ENCODE measurements at regions not wholly inside any gene's neighbourhood (a gene's known extent, or its start where the extent isn't known, plus 50 kb on each side); places are given as distances from the start of the nearest gene placed in this dataset.
"Not testable (repeated sequence)": the region's sequence is repeated elsewhere in the genome, so short reads cannot be mapped to it uniquely, and the experiment has no call there.

- DNase-seq (ENCODE audit: low read depth) = no peak
Measured at GRCh38 chr3:106121491-106122289, 252.9 kb upstream of the CBLB start.

GRCh38 chr3:106124818-106125217 lies 256.0 kb upstream of the CBLB start:
- DNase-seq (ENCODE audit: low read depth) = no peak

GRCh38 chr3:106125321-106125720 lies 256.5 kb upstream of the CBLB start:
- DNase-seq (ENCODE audit: low read depth) = no peak

DNA sequence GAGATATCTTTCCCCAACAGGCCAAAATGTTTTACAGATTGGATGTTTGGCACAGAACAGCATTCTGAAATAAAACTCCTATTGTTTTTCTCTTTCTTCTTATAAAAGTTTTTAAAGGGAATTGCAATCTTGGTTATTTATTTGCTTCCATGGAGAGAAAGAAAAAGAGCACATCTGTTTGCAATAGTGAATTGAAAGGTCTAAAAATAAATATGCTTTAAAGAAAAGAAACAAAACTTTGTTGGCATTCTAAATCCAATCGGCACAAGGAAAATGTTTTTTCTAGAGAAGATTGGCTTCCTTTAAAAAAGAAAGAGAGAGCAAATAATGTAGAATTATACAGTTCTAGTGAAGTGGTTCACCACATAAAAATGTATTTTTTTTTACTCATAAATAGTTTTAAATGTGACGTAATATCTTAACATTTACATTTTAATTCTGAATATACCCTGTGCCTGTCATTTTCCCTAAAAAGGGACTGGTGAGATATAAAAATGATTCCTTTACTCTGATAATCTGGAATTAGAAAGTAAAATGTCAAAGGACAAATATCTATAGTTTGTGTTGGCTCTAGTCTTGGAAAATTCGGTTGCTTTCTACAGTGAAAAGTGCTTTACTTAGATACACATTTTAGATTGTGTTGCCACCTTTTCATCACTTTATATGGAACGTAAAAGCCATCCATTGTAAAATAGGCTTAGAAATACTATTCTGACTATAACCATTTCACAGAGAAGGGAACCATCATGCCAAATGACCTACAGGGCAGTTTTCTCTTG lies 257.4 kb upstream of the CBLB start:
- DNase-seq (ENCODE audit: low read depth) = no peak

DNA sequence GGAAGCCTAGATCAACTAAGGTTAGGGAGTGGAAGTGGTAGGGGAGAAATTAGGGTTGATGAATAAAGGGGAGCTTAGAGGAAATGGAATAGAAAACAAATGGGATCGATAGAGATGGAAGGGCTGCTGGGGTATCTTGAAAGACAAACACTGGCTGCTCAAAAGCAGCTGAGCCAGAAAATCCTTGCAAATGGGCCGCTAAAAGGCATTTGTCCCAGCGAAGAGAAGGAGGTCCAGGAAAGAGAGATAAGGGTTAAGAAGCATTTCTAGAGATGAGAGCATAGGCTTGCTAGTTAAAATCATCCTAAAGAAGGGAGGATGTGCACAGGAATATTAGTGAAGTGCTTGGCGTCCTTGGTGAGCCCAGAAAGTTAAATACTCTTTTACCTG lies 258.0 kb upstream of the CBLB start:
- DNase-seq (ENCODE audit: low read depth) = no peak

DNA sequence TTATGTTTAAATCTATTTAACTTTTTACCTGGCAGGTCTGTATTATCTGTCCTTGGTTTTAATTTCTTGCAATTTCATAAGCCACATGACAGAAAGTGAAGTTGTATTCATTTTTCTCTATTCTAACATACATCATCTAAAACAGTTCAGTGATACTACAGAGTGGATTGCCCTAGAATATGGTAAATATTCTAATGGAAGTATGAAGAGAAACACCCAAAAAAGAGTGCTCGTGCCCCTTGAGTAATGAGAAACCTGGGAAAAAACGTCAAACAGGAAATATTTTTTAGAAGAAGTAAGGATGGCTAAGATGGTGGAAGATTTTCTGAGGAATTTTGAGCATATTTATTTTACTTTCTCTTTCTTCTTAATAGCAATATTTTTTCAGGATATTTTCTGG lies 261.1 kb upstream of the CBLB start:
- DNase-seq (ENCODE audit: low read depth) = no peak

DNA sequence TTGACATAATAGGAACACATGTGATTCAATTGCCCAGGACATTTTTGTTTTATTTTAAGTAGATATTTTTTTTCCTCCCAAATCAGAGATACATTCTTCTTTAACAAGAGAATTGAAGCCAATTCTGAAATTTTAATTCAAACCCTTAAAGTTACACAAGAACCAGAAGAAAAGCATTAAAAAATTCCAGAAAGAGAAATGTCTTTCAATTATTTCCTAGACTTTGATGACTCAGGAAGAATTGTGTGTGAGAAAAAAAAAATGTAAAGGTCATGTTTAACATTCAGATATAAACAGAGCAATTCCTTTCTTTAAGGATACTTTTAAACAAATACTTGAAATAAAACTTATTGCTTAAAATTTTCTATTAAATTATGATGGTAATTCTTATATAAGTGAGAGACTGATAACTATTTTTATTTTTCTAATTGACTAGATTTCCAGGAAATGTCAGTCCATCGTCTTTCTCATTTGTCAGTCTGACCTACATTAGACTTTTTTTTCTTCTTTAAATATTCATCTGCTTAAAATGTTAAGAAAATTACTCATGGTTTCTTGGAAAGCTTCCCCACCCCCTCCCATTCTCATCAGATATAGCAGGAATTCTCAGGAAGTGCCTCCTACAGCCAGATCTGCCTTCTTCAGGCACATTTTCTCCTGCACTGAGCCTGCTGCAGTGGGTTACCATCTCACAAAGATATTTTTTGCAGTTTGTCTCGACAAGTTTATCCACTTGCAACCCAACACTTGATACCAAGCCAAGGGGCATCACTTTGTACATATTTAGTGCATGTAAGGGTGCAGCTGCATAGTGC lies 261.8 kb upstream of the CBLB start:
- DNase-seq (ENCODE audit: low read depth) = no peak

- DNase-seq (ENCODE audit: low read depth) = no peak
Measured at GRCh38 chr3:106135451-106136160, 266.8 kb upstream of the CBLB start.

GRCh38 chr3:106139826-106140225 lies 271.0 kb upstream of the CBLB start:
- DNase-seq (ENCODE audit: low read depth) = no peak

DNA sequence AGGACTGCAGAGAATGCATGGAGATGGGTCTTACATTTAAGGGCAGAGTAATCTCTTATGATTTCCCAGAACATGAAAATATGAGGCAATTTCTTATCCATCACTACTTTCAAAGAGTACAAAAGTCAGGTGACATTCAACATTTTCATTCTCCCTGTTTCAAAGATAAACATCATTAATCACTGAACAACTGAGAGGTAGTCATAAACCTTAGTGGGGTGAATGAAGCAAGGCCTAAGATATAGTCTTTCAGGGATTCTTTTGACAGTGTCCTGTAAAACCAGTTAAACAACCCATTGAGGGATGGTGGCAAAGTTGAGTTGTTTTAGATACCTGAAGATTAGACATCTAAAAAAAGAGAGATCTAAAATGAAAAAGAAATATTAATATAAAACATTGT lies 271.6 kb upstream of the CBLB start:
- DNase-seq (ENCODE audit: low read depth) = no peak

- DNase-seq (ENCODE audit: low read depth) = no peak
Measured at GRCh38 chr3:106144030-106144429, 275.2 kb upstream of the CBLB start.

GRCh38 chr3:106148440-106149082 lies 279.7 kb upstream of the CBLB start:
- DNase-seq (ENCODE audit: low read depth) = not testable (repeated sequence)

GRCh38 chr3:106157411-106157810 lies 288.6 kb upstream of the CBLB start:
- no peak for DNase-seq (ENCODE audit: low read depth)

DNA sequence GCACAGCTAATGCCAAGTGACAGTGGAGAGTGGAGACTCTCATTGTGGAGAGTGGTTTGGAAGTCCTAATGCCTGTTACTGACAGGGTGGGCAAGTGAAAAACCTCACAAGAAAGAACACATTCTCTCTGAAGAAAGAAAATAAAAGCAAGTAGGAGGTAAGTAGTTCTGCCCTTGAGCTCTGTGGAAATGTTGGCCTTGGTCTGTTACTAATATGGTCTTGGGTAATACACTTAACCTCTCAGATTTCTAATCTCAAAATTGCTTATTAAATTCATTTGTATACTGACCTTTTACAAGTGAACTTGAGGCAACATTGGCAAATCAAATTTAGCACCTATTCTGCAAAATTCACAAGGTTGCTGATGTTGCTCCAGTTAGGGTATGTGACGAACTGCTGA lies 291.6 kb upstream of the CBLB start:
- DNase-seq (ENCODE audit: low read depth) = no peak

DNA sequence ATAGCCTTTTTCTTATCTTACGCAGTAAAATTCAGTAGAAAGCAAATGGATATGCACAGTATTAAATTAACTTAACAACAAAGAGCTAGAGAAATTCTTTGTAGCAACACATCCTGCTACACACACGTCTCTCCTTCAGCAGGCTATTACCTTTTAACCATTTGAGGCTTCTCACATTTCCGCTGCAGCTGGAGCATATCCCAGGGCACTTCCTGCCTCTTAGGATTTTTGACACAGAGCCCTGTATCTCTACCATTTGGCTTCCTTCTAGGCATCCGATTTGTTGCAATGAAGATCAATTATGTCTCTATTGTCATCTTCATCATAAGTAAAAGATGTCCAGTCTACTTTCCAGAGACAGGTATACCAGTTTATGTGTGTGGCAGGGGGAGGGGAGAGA lies 292.4 kb upstream of the CBLB start:
- DNase-seq (ENCODE audit: low read depth) = no peak

DNA sequence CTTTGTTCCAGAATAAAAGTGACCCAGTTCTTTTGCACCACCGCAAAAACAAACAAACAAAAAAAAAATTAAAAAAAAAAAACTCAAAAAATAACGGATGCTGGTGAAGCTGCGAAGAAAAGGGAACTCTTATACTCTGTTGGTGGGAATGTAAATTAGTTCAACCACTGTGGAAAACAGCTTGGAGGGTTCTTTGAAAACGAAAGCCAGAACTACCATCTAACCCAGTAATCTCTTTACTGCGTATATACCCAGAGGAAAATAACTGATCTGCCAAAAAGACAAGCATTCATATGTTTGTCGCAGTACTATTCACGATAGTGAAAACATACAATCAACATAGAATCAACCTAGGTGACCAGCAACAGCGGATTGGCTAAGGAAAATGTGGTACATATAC lies 298.9 kb upstream of the CBLB start:
- no peak for DNase-seq (ENCODE audit: low read depth)

DNA sequence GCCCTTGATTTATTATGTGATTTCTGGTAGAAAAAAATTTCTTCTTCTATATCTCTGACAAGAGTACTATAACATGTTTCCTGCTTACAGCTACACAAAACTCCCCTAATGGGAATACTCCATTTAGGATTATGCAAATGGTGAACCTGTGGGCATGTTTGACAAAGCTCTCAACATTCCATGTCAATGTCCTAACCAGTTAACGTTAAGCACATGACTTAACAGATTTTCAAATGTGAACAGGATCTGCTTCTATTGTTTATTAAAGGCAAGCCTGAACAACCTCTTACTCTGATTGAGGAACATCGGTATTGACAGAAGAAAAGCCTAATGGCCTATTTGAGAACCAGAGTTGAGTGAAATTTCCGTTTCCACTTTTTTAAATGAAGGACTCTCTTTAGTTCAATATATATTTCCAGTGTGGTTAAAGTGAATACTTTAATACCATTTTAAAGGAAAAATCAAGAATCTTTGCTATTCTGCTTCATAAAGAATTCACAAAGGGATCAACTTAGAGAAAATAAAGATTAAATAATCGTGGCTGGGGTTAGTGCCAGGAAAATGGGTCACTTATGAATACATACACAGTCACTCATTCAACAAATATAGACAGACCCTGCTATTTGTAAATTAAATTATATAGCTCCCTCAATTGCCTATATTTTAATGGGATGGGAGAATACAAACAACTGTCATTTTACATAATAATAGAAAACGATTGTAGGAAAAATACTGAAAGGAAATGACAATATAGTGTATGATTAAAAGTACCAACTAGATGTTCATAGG lies 300.3 kb upstream of the CBLB start:
- no peak for DNase-seq (ENCODE audit: low read depth)

- DNase-seq (ENCODE audit: low read depth) = no peak
Measured at GRCh38 chr3:106170636-106171035, 301.8 kb upstream of the CBLB start.

- no peak for DNase-seq (ENCODE audit: low read depth)
Measured at GRCh38 chr3:106172101-106172500, 303.3 kb upstream of the CBLB start.

DNA sequence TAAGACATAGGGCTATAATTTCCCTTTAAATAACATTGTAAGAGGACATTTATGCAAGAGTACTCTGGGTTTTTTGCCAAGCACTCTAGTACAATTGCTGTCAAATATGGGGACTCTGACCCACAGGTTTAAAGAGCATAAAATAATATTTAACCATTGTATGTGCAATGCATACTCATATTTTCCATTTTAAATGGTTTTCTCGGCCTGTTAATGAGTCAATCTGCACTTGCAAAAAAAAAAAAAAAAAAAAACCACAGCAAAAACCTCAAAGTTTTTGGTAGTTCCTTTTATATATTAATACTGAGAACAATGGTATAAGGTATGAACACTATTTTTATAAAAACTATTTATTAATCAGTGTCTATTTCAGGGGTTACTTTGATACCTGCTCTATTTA lies 304.0 kb upstream of the CBLB start:
- no peak for DNase-seq (ENCODE audit: low read depth)

GRCh38 chr3:106175276-106175675 lies 306.5 kb upstream of the CBLB start:
- no peak for DNase-seq (ENCODE audit: low read depth)

All from T-helper 22 cell (primary cell).